Right renal pelvis (tissue), 4 donors: ENCODE measurements at regions not wholly inside any gene's neighbourhood (a gene's known extent, or its start where the extent isn't known, plus 50 kb on each side); places are given as distances from the start of the nearest gene placed in this dataset.

ENCODE experiments used
- DNase-seq, 4 donors: peaks; one replicate each; pipeline ENCODE4 v3.0.0-alpha.2; 2013; ENCODE audit warnings: low read depth in 4 of 4, low spot score in 3 of 4, missing footprints in 1 of 4

DNA sequence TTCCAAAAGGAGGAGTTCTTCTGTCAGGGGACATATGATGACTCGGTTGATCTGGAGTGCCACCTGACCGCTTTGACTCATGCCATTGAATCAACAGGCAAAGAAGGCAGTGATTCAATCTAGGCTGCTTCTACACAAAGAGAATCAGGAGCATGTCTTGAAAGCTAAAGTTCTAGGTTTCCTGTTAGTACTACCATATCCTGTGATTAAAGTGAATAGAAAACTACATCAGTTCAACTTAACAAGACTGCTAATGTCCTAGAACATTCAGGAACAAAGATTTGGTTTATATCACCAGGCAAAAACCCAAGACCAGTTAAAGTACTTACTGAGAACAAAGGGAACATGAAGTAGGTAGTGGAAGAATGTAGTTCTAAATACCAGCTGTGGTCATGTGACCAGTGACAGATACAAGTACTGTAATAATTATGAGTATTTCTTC lies 216.8 kb upstream of the SGK1 start:
- DNase-seq, result no peak

DNA sequence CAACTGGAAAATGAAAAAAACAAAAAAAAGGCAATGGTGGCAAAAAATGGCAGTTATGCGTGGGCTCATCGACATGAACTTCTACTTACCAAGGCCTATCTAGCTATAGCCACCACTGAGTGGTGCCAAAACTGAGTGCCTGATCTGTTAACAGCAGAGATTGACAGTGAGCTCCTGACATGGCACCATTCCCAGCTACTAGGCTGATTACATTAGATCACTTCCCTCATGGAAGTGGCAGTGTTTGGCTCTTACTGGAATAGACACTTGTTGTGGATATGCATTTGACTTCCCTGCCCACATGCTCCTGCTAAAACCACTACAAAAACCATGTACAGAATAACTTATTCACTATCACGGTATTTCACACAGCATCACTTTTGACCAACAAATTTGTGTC lies 216.1 kb upstream of the SGK1 start:
- no peak for DNase-seq

DNA sequence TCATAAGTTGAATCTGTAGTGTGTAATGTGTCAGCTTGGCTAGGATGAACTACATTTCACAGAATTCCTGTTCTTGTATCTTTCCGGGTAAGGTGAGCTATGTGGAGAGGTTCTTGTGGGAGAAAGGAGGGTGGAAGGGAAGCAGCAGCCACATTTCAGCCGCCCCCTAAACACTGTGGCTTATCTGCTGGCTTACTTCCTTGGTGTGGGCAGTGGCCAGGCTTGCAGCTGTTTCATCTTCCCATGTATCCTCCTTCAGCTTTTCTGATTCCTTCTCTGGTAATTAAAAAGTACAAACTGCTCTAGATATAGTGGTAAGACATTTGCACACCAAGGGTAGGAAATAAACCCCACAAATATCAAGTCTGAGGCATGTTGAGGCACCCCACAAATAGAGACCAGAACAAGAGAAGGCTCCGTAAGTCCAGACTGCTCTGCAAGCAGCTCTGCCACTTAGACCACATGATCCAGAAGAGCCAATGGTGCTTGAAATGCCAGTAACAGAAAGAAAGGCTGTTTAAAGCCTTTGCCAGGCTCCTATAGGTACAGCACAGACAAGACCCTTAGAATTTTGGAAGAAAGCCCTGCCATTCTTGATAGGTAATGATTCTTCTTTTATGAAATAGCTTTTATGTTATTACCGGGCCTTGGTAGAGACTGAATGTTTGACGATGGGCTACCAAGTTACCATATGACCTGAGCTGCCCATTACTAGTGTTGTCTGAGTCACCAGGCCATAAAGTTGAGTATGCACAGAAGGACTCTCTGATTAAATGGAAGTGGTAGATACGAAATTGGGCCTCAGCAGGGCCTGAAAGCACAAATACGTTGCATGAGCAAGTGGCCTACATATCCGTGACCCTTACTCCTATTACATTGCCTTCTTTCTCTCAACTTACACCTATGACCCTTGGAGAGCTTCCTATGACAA lies 215.0 kb upstream of the SGK1 start:
- no peak for DNase-seq

DNA sequence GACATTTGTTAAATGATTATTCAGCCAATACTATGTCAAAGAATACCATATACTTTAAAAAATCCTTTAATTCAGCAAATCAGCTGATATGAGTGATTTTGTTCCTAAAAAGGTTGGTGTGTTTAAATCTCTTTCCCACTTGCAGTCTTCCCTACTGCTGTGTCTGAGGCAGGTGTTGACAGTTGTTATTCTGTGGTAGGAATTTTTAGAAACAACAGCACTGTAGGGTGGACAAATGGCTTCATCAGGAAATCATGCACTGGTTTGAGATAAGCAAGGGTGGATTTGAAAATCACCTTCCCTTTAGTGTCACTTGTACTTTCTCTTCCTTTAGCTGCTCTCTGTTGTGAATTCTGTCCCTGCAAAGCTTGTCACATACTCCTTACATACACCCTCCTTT lies 213.7 kb upstream of the SGK1 start:
- no peak for DNase-seq

DNA sequence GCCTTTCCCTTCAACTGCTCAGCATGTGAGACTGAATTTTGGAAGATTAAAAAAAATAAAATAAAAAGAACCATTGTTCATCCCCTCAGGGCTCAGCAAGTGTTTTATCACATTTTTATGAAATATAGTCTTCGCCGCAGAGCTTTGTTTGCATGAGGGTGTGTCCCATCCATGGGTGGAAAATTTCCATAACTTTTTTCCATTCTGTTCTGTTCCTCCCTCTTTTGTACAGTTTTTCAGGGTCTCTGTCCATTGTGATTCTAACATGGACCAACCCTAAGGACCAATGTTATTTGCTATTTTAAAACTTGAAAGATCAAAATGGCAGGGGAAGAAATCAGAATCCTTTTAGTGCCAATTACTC lies 213.3 kb upstream of the SGK1 start:
- no peak for DNase-seq

DNA sequence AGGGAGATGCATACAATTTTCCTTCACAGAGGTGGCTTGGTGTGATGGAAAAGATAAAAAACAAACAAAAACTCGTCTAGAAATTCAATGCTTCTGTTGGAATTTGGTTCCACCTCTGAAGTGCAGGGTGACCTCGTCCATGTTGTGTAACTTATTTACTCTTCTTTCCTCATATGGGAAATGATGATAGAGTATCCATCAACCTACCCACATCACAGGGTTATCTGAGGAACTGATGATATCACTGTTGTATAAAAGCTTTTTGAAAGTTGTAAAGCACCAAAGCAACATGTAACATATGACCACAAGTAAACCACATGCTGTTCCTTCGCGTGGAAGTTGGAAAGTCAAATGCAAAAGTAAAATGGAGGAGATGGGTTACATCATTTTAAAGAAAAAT lies 212.0 kb upstream of the SGK1 start:
- no peak for DNase-seq

DNA sequence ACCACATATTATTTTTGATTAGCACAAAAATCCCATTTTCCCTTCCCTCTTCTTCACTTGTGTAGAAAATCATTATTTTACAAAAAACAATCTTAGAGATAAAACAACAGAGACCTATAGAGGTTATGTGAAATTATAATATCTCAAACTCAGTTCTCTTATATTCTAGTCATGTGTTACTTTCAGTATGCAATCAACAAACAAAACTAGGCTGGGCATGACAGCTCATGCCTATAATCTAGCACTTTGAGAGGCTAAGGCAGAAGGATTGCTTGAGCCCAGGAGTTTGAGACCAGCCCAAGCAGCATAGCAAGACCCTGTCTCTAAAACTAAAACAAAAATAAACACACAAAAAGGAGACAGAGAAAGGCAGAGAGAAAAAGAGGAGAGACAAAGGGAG lies 211.4 kb upstream of the SGK1 start:
- no peak for DNase-seq

DNA sequence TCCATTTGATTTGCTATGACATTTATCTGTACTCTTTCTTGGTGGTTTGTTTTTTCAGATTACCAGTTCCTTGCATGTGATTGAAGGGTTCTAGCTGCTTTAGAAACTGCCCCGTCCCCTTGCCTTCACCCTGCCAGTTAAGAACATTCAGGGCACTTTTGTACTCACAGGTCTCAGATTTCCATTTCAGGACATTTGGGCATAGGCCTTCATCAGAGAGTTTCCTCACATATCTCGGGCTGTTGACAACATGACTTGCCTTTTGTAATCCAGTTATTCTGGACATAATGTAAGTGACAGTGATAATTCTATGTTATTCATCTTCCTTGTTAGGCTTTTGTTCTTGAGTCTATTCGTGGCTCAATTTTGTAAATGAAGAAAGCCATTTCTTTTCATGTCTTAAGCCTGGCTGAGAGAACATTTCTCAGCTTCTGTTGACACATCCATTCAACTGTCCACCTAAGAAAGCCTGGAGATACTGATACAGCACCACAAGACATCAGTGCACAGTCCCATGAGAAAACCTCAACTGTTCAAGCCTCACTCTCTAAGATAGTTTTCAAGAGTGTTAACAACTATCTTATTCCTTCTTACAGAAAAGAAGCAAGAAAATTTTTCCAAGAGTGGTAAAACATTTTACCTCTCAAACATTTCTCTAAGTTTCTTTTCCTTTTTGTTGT lies 209.3 kb upstream of the SGK1 start:
- DNase-seq, result no peak

DNA sequence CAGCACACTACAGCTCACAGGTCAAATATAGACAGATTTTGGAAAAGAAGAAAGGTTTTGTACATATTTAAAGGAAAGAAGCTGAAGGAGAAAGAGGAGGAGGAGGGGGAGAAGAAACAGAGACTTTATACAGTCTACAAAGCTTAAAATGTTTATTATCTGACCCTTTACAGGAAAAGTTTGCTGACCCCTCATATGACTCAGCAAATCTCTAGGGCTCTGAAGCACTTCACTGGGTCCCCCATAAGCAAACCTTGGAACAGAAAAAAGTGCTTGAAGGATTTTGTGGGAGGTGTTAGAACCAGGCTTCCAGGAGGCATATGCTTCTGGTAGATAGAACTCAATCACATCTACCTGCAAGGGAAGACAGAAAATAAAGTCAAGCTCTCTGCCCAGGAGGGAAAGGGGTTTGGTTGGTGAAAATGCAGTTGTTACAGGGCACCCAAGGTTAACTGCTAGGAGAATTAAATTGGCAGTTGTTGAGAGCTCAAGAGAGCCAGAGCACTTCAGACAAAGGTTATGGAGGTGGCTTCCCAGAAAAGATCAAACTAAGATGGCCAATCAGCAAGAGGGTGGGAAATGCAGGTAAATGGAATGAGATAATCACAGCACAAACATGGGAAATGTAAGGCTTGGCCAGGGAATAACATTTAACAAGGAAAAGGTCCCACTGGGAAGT lies 207.4 kb upstream of the SGK1 start:
- DNase-seq, result no peak

DNA sequence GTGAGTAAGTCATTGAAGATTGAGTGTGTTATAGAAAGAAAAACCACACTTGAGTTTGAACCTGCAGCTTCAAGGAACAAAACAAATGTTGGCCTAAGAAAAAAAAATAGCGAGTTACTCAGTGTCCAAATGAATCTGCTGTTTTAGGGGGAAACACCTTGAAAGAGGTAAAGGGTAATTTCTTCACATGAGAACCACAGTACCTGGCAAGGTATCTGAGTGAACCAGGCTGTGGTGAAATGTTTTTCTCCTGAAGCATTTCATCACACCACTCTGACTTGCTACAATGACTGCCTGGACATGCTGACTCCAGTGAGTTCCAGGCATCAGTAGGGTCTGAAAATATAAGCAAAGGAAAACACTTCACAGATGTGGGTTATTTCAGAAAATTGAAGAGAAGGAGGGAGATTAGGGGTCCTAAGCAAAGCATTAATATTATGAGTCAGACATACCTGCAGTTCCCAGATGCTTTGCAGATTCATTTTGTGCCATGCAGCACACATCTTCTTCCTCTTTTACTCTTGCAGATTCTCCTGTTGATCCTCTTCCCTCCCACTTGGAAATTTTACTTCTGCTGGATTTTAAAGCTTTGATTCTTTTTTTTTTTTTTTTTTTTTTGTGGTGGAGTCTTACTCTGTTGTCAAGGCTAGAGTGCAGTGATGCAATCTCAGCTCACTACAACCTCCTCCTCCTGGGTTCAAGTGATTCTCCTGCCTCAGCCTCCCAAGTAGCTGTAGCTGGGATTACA lies 206.2 kb upstream of the SGK1 start:
- DNase-seq, result no peak

DNA sequence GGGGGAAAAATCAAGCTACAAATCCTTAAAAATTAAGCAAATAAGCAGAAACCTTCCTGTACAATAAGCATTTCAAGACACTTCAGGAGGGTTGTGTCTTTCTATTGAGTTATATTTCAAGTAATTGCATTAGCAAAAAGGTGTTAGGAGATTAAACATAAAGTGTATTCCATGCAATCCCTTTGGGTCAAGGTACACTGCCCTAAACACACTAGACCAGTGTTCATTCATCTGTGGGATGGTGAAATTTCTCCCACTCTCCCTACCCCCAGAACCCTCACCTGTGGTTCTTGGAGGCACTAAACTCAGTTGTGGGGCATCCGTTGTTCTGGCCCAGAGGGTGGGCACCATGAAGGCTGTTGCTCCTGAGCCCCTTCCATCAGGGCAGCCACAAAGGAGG lies 205.1 kb upstream of the SGK1 start:
- DNase-seq, result no peak

DNA sequence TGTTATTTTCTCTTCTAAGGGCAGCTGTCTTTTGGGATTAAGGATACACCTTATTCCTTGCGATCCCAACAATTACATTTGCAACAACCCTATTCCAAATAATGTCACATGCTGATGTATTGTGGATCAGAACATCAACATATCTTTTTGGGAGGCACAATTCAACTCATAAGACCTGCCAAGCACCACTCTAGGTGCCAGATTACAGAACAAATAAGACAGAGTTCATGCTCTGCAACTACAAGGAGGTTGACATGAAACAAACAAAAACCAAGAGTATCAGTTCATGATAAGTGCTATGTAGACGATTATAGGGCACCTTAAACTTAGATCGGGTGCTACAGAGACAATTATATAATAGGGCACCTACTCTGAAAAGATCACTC lies 203.2 kb upstream of the SGK1 start:
- no peak for DNase-seq

DNA sequence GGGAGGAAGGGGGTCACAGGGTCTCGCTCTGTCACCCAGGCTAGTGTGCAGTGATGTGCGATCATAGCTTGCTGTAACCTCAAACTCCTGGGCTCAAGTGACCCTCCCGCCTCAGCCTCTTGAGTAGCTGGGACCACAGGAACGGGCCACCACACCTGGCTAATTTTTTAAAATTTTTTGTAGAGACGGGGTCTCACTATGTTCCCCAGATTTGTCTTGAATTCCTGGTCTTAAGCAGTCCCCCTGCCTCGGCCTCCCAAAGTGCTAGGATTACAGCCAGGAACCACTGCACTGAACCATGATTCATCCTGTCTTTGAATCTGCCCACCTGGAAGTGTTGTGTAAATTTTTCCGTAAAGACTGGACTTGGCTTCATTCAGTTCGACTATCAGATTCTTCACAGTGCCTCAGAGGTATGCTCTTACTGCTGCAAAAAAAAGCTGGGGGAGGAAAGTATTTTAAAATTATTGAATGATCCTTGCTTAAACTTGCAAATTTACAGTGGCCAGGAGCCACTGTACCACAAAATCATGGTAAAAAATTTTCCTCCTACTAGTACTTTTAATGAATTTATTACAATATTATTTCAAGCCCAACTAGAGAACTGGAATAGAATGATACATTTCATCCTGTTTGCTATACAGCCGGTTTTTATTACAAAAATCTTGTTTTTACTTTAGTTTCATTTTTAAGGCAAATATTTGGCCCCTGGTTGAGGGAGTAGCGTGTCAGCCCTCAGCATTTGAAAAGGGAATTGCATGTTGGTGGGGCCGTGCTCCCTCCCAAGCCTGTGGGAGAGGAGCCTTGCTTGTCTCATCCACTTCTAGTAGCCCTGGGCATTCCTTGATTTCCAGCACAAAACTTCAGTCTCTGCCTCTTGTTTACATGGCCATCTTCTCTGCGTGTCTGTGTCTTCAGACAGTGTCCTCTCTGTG lies 202.5 kb upstream of the SGK1 start:
- no peak for DNase-seq

DNA sequence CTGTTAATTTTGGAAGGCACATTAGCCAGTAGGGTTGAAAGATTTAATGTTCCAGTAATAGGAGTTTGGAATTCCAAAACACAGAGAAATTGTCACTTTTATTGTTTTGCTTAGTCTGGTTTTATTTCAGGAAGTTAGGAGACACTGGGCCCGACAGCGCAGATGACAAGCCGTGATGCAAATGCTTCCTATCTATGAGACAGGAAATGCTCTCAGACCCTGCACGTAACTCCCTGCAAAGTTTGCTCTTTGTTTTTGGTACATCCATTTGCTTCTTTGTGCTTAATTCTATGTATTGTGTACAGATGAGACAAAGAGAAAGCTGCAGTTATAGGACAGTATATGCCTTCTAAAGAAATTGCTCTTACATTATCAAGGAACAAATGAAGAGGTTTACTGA lies 201.6 kb upstream of the SGK1 start:
- DNase-seq, result peak in 1 of 4 donors; percentile 39

DNA sequence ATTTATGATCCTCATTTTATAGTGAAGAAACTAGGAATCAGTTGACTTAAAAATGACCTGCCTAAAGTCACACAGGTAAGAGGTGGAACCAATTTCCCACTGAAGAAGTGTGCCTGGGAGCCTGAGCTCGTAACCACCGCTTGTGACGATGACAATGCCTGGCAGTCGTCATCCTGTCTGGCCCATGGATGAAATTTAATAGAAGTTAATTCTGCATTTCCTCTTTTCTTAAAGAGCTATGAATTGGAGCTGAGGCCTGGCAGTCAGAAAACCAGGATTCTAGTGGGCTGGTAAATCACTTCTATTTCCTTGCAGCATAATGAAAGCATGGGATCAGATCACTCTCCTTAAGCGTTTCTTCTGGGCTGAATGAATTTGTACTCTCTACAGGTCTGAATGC lies 200.0 kb upstream of the SGK1 start:
- DNase-seq, result no peak

DNA sequence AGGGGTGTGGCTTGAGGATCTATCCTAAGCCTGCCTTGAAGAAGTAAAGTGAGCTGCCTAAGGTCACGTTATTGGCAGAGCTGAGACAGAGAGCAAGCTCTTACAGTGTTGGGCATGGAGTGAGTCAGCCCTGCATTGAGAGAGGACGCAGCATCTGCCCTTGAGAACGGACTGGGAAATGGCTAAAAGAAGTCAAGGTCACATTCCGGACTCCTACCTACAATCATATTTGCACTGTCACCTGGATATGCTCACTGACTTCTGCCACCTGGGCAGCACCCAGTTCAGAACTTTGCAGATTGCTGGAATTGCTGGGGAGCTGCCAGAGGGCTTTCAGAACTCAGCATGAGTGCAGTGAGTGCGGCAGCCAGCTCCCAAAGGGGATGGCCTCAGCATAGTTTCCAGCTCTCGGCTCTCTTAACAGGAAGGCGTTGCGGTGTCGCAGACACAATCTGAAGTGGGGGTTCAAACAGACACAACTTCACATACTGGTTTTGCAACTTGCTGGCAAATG lies 199.3 kb upstream of the SGK1 start:
- no peak for DNase-seq

DNA sequence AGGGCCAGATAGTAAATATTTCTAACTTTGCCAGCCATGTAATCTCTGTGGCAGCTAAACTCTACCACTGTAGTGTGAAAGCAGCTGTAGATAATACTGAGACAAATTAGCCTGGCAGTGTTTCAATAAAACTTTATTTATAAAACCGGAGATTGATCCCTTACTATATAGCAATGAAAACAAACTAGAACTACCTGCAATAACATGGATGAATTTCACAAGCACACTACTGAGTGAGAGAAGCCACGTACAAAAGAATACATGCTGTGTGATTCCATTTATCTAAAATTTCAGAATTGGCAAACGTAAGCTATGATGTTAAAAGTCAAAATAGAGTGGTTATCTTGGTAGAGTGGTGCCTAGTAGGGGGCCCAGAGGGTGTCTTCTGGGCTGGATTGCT lies 198.7 kb upstream of the SGK1 start:
- no peak for DNase-seq

DNA sequence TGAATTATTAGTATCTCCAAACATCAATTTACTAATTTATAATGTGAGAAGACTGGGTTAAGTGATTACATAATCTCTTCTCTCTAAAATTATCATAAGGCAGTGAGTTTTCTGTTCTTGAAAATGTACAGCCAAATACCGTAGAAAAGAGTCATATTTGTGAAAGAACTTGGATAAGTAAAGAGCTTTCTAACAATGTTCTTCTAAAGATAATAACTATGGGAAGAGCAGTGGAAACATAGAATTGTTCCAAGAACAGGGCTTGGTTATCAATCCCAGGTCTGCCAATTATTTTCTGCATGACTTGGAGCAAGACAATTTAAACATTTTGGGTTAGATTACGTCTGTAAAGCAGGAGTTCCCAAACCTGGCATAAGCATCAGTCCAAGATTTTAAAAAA lies 198.1 kb upstream of the SGK1 start:
- DNase-seq, result no peak

DNA sequence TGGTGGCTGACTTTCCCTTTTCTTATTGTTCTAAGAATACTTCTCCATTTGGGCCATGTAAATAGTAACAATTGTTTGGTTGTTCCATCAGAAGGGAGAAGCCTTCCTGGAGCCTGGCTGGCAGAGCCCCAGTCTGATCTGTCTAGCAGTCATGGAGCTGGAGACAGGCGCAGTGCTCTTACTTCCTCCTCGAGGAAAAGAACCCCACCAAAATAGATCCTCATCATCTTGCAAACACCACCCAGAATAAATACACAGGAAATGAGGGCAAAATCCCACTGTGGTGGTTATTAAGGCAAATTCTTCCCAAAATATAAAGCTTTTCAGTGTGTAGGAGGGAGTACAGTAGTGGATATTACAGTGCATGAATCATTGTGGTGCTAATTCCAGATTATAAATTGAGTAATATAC lies 195.1 kb upstream of the SGK1 start:
- DNase-seq, result no peak
